A673 (cell line): ENCODE measurements at regions not wholly inside any gene's neighbourhood (a gene's known extent, or its start where the extent isn't known, plus 50 kb on each side); places are given as distances from the start of the nearest gene placed in this dataset.

Experiments used
- BruUV-seq: library from RNA; stranded (reverse); fragments of 400-500 nt; replicated peaks from 2 replicates; lab custom pipeline; 2021; lab: Mats Ljungman, UMichigan
- CTCF ChIA-PET: fragments of 300-600 bp; sonication (Branson Sonifier 250); formaldehyde crosslinking; loops from one replicate; lab custom pipeline; 2022; ENCODE audit warnings: antibody characterized with exemption; lab: Charles Lee
- POLR2A ChIA-PET: fragments of 300-600 bp; sonication (Branson Sonifier 250); formaldehyde crosslinking; loops from one replicate; lab custom pipeline; 2022; ENCODE audit warnings: antibody characterized with exemption; ENCODE audit not compliant: low non-redundant PET; lab: Charles Lee
- DNase-seq: peaks from one replicate; pipeline ENCODE4 v3.0.0-alpha.2; 2015; ENCODE audit warnings: low spot score
- H3K27ac ChIP-seq: fragments of 200-600 bp; sonication (generic); 2 replicates; pipeline ENCODE4 v1.5.1; 2016; ENCODE audit warnings: mixed run types, low read depth, mild to moderate bottlenecking, mixed read lengths, antibody characterized with exemption, low read length; ENCODE audit not compliant: poor library complexity, severe bottlenecking
- H3K27me3 ChIP-seq: fragments of 200-600 bp; sonication (generic); replicated peaks from 2 replicates; pipeline ENCODE4 v1.6.1; 2017; ENCODE audit warnings: mixed run types, low read depth, mild to moderate bottlenecking, mixed read lengths, antibody characterized with exemption, low read length; ENCODE audit not compliant: insufficient read depth, poor library complexity
- H3K36me3 ChIP-seq: fragments of 200-600 bp; sonication (generic); 2 replicates; pipeline ENCODE4 v1.6.1; 2016; ENCODE audit warnings: mixed run types, mild to moderate bottlenecking, mixed read lengths, antibody characterized with exemption, low read length; ENCODE audit not compliant: insufficient read depth, poor library complexity, severe bottlenecking
- H3K4me1 ChIP-seq: fragments of 200-600 bp; sonication (generic); 2 replicates; pipeline ENCODE4 v1.6.1; 2017; ENCODE audit warnings: mixed run types, mild to moderate bottlenecking, mixed read lengths, antibody characterized with exemption, low read length; ENCODE audit not compliant: insufficient read depth, poor library complexity, severe bottlenecking
- H3K4me3 ChIP-seq: fragments of 200-600 bp; sonication (generic); 2 replicates; pipeline ENCODE4 v1.5.1; 2016; ENCODE audit warnings: low read depth, mixed run types, mild to moderate bottlenecking, mixed read lengths, low read length; ENCODE audit not compliant: poor library complexity, severe bottlenecking
- H3K9me3 ChIP-seq: fragments of 200-600 bp; sonication (generic); 2 replicates; pipeline ENCODE4 v1.6.1; 2016; ENCODE audit warnings: mixed run types, low read depth, mild to moderate bottlenecking, mixed read lengths, antibody characterized with exemption, low read length; ENCODE audit not compliant: poor library complexity, severe bottlenecking
- EZH2 ChIP-seq: fragments of 200-600 bp; sonication (generic); IDR thresholded peaks from 2 replicates; pipeline ENCODE4 v1.6.1; 2017; ENCODE audit warnings: borderline replicate concordance, low read depth, mild to moderate bottlenecking, mixed read lengths, antibody characterized with exemption, low read length; ENCODE audit not compliant: poor library complexity, severe bottlenecking
- intact Hi-C: fragments of 100-400 bp; cut with micrococcal nuclease; formaldehyde crosslinking; loops from one replicate; pipeline ENCODE4 v1.10.0; 2022; ENCODE audit not compliant: unreplicated experiment
- TF ChIP-seq, protein P1 (sequence below): fragments of 300-800, 200-600 bp; sonication (generic); conservative IDR thresholded peaks from 2 replicates; pipeline ENCODE4 v1.5.1; 2017; ENCODE audit warnings: low read depth, mild to moderate bottlenecking, antibody characterized with exemption, low read length, moderate library complexity, mixed read lengths

DNA sequence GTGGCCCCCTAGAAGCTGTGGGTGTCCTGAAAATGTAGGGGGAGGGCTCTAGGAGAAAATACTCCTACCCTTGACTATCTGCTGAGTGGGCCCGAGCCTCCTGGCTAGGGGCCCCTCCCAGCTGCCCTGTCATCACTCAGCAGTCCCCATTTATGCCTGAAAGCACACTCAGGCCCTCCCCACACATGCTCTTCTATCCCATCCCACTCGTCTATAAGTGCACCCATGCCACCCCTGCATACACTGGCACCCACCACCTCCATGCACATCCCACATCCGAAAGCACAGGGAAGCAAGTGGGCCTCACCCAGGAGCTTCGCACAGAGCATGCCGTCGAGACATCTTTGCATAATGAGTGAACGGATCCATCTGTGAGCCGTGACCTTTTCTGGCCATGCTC, 80.4 kb upstream of the POU3F1 start:
- POLR2A ChIA-PET, result no interaction called here
- intact Hi-C loops, result no loop called here

DNA sequence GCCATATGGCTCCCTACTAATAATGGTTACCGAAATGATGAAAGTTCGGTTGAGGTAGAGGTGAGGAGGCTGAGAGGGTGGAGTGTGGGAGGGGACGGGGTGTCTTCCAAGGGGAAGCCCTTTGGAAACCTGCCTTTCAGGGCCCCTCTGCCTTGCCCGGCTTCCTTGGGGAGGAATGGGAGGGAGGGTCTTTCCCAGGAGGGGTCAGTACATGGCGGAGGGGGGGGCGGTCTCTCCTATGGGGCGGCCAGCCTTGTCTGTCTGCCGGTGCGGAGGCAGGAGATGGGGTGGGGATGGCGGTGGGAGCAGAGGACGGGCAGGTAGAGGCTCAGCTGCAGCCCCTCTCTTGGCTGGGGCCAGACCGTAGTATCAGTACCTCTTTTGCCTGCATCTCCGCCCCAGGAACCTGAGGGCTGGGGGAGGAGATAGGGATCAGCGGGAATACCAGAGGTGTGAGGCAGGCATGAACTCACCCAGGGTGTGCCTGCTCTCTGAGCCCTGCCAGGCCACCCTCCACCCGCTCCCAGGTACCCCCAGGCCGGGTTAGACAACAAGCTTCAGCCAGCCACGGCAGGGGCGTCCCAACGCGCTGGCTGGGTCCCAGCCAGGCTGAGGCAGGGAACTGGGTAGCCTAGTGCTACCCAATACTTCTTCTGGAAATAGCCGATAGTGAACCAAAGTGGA, 79.4 kb upstream of the POU3F1 start:
- ChIA-PET POLR2A (interaction anchor here (0.6 kb wide), 1 partner anchor 63 kb away, joined by 4 read pairs; no protein-coding TSS in a partner anchor), CTCF (no interaction called here)
- TF ChIP-seq EZH2, result no peak
- TF ChIP-seq, protein P1, sequence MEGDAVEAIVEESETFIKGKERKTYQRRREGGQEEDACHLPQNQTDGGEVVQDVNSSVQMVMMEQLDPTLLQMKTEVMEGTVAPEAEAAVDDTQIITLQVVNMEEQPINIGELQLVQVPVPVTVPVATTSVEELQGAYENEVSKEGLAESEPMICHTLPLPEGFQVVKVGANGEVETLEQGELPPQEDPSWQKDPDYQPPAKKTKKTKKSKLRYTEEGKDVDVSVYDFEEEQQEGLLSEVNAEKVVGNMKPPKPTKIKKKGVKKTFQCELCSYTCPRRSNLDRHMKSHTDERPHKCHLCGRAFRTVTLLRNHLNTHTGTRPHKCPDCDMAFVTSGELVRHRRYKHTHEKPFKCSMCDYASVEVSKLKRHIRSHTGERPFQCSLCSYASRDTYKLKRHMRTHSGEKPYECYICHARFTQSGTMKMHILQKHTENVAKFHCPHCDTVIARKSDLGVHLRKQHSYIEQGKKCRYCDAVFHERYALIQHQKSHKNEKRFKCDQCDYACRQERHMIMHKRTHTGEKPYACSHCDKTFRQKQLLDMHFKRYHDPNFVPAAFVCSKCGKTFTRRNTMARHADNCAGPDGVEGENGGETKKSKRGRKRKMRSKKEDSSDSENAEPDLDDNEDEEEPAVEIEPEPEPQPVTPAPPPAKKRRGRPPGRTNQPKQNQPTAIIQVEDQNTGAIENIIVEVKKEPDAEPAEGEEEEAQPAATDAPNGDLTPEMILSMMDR, result no peak
- no peak overlapping the region for H3K27ac ChIP-seq
- H3K27me3 ChIP-seq, result no peaks in the 10 kb centered on the region
- no TSS peak for BruUV-seq
- no peak overlapping the region for H3K4me3 ChIP-seq
- H3K4me1 ChIP-seq, result no peaks in the 10 kb centered on the region
- H3K9me3 ChIP-seq, result no peaks in the 10 kb centered on the region
- intact Hi-C loops, result no loop called here
- DNase-seq, result no peak
- H3K36me3 ChIP-seq, result no peaks in the 10 kb centered on the region

More for the DNA sequence above, 80.4 kb upstream of the POU3F1 start:
- no peaks in the 10 kb centered on the region for H3K27me3 ChIP-seq
- no peak for TF ChIP-seq EZH2
- TF ChIP-seq, protein P1, result no peak
- no peaks in the 10 kb centered on the region for H3K4me1 ChIP-seq
- CTCF ChIA-PET, result no interaction called here
- BruUV-seq, result no TSS peak
- H3K27ac ChIP-seq, result no peak overlapping the region
- H3K4me3 ChIP-seq, result no peak overlapping the region
- no peaks in the 10 kb centered on the region for H3K36me3 ChIP-seq
- no peak for DNase-seq
- no peaks in the 10 kb centered on the region for H3K9me3 ChIP-seq

DNA sequence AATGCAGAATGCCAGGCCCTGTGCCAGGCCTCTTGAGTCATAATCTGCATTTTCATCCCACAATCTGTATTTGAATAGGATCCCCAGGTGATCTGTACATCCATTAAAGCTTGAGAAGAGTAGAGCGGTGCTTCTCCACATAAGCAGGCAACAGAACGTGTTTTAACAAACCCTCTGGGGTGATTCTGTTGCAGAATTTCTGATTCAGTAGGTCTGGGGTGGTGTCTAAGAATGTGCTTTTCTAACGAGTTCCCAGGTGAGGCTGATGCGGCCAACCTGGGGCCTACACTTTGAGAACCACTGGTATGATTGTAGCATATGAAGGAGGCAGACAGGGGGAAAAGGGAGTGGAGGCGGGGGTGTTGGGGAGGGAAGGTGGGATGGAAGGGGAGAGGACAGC, 78.4 kb upstream of the POU3F1 start:
- no TSS peak for BruUV-seq
- intact Hi-C loops, result no loop called here
- H3K27ac ChIP-seq, result no peak overlapping the region
- DNase-seq, result no peak
- H3K4me3 ChIP-seq, result no peak overlapping the region
- POLR2A ChIA-PET, result no interaction called here
- H3K36me3 ChIP-seq, result no peaks in the 10 kb centered on the region
- no peaks in the 10 kb centered on the region for H3K27me3 ChIP-seq
- TF ChIP-seq, protein P1, result no peak
- no peak for TF ChIP-seq EZH2
- CTCF ChIA-PET, result no interaction called here
- no peaks in the 10 kb centered on the region for H3K9me3 ChIP-seq
- no peaks in the 10 kb centered on the region for H3K4me1 ChIP-seq
